Retinal pigment epithelial cell (primary cell): ENCODE measurements at regions not wholly inside any gene's neighbourhood (a gene's known extent, or its start where the extent isn't known, plus 50 kb on each side); places are given as distances from the start of the nearest gene placed in this dataset.
"Not testable (repeated sequence)": the region's sequence is repeated elsewhere in the genome, so short reads cannot be mapped to it uniquely, and the experiment has no call there.

Experiments
- DNase-seq: peaks from one replicate; pipeline ENCODE4 v3.0.0-alpha.2; 2010; ENCODE audit warnings: low read depth
- H3K4me3 ChIP-seq: 2 replicates; pipeline ENCODE4 v1.5.1; 2011; ENCODE audit warnings: mild to moderate bottlenecking, low read length, control low read depth, moderate library complexity
- CTCF ChIP-seq: conservative IDR thresholded peaks from 2 replicates; pipeline ENCODE4 v1.5.1; 2011; ENCODE audit warnings: low read depth, low read length, control low read depth, inconsistent platforms

DNA sequence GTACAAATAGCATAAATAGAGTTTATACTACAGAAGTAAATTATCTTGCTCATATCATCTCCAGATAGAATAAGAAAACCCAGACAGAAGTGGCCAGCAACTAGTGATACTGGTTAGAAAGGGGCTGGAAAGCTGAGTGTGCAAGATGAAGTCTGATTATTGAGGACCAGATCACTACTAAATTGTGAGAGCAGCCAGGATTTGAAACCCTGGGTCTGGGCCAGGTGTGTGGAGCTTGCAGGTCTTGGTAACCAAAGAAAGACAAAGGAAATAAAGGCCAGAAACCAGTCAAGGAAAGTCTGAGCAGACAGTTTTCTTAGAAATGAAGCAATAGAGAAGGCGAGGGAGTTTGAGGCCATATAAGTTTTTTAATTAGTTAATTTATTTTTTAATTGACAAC is 611.8 kb downstream of the ETNK1 start:
- H3K4me3 ChIP-seq, result no peak overlapping the region
- DNase-seq, result no peak
- no peak for TF ChIP-seq CTCF

DNA sequence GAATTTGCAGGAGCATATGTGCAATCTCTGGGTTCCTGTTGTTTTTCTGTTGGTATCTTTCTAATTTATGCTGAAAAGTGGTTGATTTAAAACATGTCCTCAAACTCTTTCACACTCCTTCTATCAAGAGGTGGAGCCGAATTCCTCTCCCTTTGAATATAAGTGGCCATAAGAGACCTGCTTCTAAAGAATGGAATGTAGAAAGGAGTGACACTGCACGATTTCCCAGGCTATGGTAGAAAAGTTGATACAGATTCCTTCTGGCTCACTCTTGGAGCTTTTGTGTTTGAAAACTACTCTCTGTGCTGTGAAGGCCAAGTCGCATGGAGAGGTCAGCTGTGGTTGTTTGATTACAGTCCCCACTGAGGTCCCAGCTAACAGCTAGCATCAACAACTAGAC is 613.2 kb downstream of the ETNK1 start:
- H3K4me3 ChIP-seq, result no peak overlapping the region
- TF ChIP-seq CTCF, result no peak
- no peak for DNase-seq

- H3K4me3 ChIP-seq, result no peak overlapping the region
- TF ChIP-seq CTCF, result no peak
- no peak for DNase-seq
Observed at GRCh38 chr12:23238957-23239356, 614.0 kb downstream of the ETNK1 start.

GRCh38 chr12:23245186-23245585 is 620.2 kb downstream of the ETNK1 start:
- H3K4me3 ChIP-seq, result no peak overlapping the region
- no peak for TF ChIP-seq CTCF
- no peak for DNase-seq

GRCh38 chr12:23253191-23253590 is 628.2 kb downstream of the ETNK1 start:
- DNase-seq, result no peak
- TF ChIP-seq CTCF, result no peak
- H3K4me3 ChIP-seq, result no peak overlapping the region

DNA sequence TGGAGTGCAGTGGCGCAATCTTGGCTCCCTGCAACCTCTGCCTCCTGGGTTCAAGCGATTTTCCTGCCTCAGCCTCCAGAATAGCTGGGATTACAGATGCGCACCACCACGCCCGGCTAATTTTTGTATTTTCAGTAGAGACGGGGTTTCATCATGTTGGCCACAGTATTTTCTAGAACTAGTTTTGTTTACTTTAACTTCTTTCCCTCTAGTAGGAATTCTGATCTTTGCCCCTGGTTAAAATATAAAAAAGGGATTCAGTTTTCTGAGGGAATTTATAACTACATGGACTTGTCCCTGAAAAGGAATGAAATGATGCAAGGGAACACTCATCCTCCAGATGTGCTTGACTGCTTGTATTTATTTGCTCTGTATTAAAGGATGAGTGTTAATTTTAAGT is 628.9 kb downstream of the ETNK1 start:
- not testable (repeated sequence) for H3K4me3 ChIP-seq, DNase-seq

DNA sequence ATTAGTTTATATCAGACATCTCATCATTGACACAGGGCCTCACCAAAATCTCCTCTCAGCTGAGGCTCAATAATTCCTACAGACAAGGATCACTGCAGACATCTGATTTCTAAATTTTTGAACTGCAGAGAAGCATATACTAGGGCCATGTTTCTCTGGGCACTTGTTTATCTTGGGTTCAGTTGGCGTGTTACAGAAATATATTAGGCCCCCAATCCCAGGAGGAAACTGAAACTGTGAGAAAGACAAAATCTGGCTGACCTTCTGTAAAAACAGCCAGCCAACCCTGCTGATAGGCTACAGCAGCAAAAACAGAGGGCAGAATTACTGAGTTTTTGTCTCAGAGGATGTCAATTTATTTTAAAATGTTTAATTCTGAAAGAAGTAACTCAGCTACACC is 634.6 kb downstream of the ETNK1 start:
- DNase-seq, result no peak
- TF ChIP-seq CTCF, result no peak
- H3K4me3 ChIP-seq, result no peak overlapping the region

- no peak for TF ChIP-seq CTCF
- no peak for DNase-seq
- no peak overlapping the region for H3K4me3 ChIP-seq
Observed at GRCh38 chr12:23262670-23263069, 637.7 kb downstream of the ETNK1 start.
